Endodermal cell (in vitro differentiated cells): ENCODE measurements at regions not wholly inside any gene's neighbourhood (a gene's known extent, or its start where the extent isn't known, plus 50 kb on each side); places are given as distances from the start of the nearest gene placed in this dataset.

Experiments
- DNase-seq: peaks from one replicate; pipeline ENCODE4 v3.0.0-alpha.2; 2017
- H3K27ac ChIP-seq: 2 replicates; pipeline ENCODE4 v1.5.1; 2013; ENCODE audit warnings: mild to moderate bottlenecking, low read depth, low read length, moderate library complexity
- H3K27me3 ChIP-seq: 2 replicates; pipeline ENCODE4 v1.6.1; 2013; ENCODE audit warnings: mild to moderate bottlenecking, low read length, moderate library complexity; ENCODE audit not compliant: insufficient read depth, control insufficient read depth, poor library complexity, severe bottlenecking
- H3K36me3 ChIP-seq: 2 replicates; pipeline ENCODE4 v1.7.0; 2013; ENCODE audit warnings: mild to moderate bottlenecking, low read length, moderate library complexity; ENCODE audit not compliant: control insufficient read depth, insufficient read depth
- H3K4me1 ChIP-seq: one replicate; pipeline ENCODE4 v1.7.0; 2013; ENCODE audit warnings: low read length; ENCODE audit not compliant: control insufficient read depth, insufficient read depth
- H3K4me3 ChIP-seq: 2 replicates; pipeline ENCODE4 v1.5.1; 2013; ENCODE audit warnings: mild to moderate bottlenecking, low read length, moderate library complexity
- H3K9ac ChIP-seq: 2 replicates; pipeline ENCODE4 v1.6.1; 2013; ENCODE audit warnings: mild to moderate bottlenecking, low read length, moderate library complexity; ENCODE audit not compliant: poor library complexity, severe bottlenecking; ENCODE audit errors: extremely low read depth
- H3K9me3 ChIP-seq: 2 replicates; pipeline ENCODE4 v1.6.1; 2013; ENCODE audit warnings: mild to moderate bottlenecking, low read length, moderate library complexity; ENCODE audit not compliant: control insufficient read depth
- H3K27ac Mint-ChIP-seq: 2 replicates; pipeline ENCODE4 v1.8.0; 2020; ENCODE audit warnings: mixed read lengths
- H3K27me3 Mint-ChIP-seq: 2 replicates; pipeline ENCODE4 v1.8.0; 2021; ENCODE audit warnings: mild to moderate bottlenecking, mixed read lengths; ENCODE audit not compliant: insufficient read depth
- H3K36me3 Mint-ChIP-seq: 2 replicates; pipeline ENCODE4 v1.8.0; 2020; ENCODE audit warnings: low read depth, mixed read lengths
- H3K4me1 Mint-ChIP-seq: 2 replicates; pipeline ENCODE4 v1.8.0; 2020; ENCODE audit warnings: mixed read lengths
- H3K4me3 Mint-ChIP-seq: 2 replicates; pipeline ENCODE4 v1.8.0; 2020; ENCODE audit warnings: mild to moderate bottlenecking, moderate library complexity, mixed read lengths
- H3K9me3 Mint-ChIP-seq: 2 replicates; pipeline ENCODE4 v1.8.0; 2020; ENCODE audit warnings: mild to moderate bottlenecking, mixed read lengths
- CTCF ChIP-seq: fragments of 200-600 bp; sonication (generic); conservative IDR thresholded peaks from 2 replicates; pipeline ENCODE4 v1.5.0; 2021; ENCODE audit warnings: antibody characterized with exemption, mild to moderate bottlenecking
- WGBS, 2 experiments: methylation state at CpG; one replicate each; pipeline versions ENCODE4 v1.1.5 to v1.1.7; 2013; ENCODE audit warnings: missing lambda C conversion rate in 2 of 2, mixed read lengths in 1 of 2; ENCODE audit not compliant: insufficient coverage in 1 of 2, insufficient read length in 1 of 2; 5-methylcytosine and 5-hydroxymethylcytosine counted together

- Histone ChIP-seq H3K27ac (no peak overlapping the region), H3K4me3 (no peak overlapping the region), H3K36me3 (no peaks in the 10 kb centered on the region), H3K9ac (no peak overlapping the region), H3K9me3 (no peaks in the 10 kb centered on the region), H3K4me1 (no peaks in the 10 kb centered on the region), H3K27me3 (no peaks in the 10 kb centered on the region)
- H3K4me3 Mint-ChIP-seq = no peak overlapping the region
- DNase-seq = no peak
- no peak overlapping the region for H3K27ac Mint-ChIP-seq
- H3K4me1 Mint-ChIP-seq = peaks cover 3% of the 10 kb centered on the region
- no peak for TF ChIP-seq CTCF
- H3K36me3 Mint-ChIP-seq = no peaks in the 10 kb centered on the region
- H3K9me3 Mint-ChIP-seq = no peaks in the 10 kb centered on the region
- no peaks in the 10 kb centered on the region for H3K27me3 Mint-ChIP-seq
- 85 to 92% methylated on average over 5 of the region's 7 CpGs for WGBS, 2 experiments
Measured at GRCh38 chr2:204239411-204240165, 303.0 kb downstream of the ICOS start.

GRCh38 chr2:204240961-204241360, 304.3 kb upstream of the PARD3B start:
- Histone ChIP-seq H3K27ac (no peak overlapping the region), H3K4me3 (no peak overlapping the region), H3K27me3 (no peaks in the 10 kb centered on the region), H3K36me3 (no peaks in the 10 kb centered on the region), H3K9ac (no peak overlapping the region), H3K9me3 (no peaks in the 10 kb centered on the region), H3K4me1 (no peaks in the 10 kb centered on the region)
- no peak for DNase-seq
- Mint-ChIP-seq H3K27me3 (no peaks in the 10 kb centered on the region), H3K36me3 (no peaks in the 10 kb centered on the region), H3K27ac (no peak overlapping the region), H3K9me3 (no peaks in the 10 kb centered on the region), H3K4me3 (no peak overlapping the region), H3K4me1 (peaks cover 3% of the 10 kb centered on the region)
- TF ChIP-seq CTCF = no peak
- 89 to 93% methylated on average over 1 to 2 of the region's 2 CpGs for WGBS, 2 experiments

- H3K27ac Mint-ChIP-seq = no peak overlapping the region
- peaks cover 6% of the 10 kb centered on the region for H3K27me3 Mint-ChIP-seq
- Histone ChIP-seq H3K27ac (no peak overlapping the region), H3K27me3 (no peaks in the 10 kb centered on the region), H3K4me1 (peaks cover 2% of the 10 kb centered on the region), H3K9ac (no peak overlapping the region), H3K36me3 (no peaks in the 10 kb centered on the region), H3K9me3 (no peaks in the 10 kb centered on the region), H3K4me3 (no peak overlapping the region)
- H3K4me3 Mint-ChIP-seq = no peak overlapping the region
- 90 to 94% methylated on average over 3 of the region's 3 CpGs for WGBS, 2 experiments
- no peaks in the 10 kb centered on the region for H3K9me3 Mint-ChIP-seq
- no peaks in the 10 kb centered on the region for H3K36me3 Mint-ChIP-seq
- peaks cover 5% of the 10 kb centered on the region for H3K4me1 Mint-ChIP-seq
- TF ChIP-seq CTCF = no peak
- no peak for DNase-seq
Measured at GRCh38 chr2:204249437-204249836, 295.8 kb upstream of the PARD3B start.
